HG02852 (cell line): ENCODE measurements at regions not wholly inside any gene's neighbourhood (a gene's known extent, or its start where the extent isn't known, plus 50 kb on each side); places are given as distances from the start of the nearest gene placed in this dataset.

Experiments
- ATAC-seq: cut with Tn5 transposase; IDR thresholded peaks from one replicate; pipeline ENCODE4 v1.9.1; 2021; ENCODE audit warnings: mild to moderate bottlenecking, moderate library complexity; ENCODE audit not compliant: unreplicated experiment

DNA sequence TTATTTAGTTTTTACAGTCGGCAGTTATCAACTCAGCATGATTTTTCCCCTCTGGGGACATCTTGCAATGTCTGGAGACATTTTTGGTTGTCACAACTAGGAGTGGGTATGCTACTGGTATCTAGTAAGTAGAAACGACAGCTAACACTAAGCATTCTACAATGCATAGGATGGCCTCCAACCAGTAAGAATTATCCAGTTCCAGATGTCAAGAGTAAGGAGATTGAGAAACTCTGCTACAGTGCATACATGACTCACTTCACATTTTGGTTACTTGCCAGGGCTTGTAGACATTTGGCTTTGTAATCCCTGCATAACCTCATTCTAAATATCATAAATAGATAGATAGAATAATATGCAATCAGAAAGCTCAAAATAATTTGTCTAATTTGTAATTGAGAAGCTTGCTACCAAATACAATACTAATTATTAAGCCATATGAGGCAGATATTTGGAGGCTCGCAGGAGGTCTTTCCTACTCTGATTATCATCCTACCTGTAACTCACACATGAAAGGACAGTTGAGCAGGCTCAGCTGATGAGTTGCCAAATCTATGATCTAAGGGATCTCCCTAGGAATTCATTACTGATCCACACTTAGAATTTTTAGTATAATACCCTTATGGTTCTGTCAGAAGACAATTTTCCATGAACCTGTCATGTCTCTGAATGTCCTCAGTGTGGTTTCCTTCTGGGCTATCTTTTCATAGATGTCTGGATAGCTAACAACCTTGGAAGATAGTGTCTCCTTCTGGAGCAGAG is 346.9 kb upstream of the TLE4 start:
- ATAC-seq = no peak

GRCh38 chr9:79233542-79233941 is 338.2 kb upstream of the TLE4 start:
- no peak for ATAC-seq

DNA sequence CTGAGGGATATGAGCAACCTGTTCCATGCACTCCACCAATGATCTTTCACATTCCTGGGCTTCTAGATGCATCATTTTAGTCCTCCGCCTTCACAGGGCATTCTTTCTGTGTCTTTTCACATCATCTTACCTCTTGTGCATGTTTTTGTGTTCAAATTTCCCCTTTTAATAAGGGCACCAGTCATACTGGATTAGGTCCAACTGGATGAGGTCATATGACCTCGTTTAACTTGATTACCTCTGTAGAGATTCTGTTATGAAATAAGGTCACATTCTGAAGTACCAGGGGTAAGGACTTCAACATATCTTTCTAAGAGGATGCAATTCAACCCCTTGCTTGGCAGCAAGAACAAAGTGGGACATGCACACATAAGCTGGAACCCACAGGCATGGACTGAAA is 335.3 kb upstream of the TLE4 start:
- ATAC-seq = no peak

DNA sequence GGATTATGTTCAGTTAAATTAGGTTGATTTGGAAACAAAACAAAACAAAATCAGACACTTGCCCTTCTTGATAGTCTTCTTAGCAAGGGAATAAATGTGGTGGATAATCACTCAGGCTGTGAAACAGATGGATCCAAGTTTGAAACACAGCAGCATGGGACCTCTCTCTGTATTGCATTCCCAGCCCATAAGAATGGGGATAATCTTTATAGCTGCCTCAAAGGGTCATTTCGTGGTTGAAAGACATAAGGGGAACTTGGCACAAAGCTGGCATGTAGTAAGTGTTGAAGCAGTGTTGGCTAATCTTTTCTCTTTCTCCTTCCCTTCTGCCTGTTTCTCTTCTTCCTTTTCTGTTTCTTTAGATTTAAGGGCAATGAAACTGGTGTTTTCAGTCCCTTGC is 333.9 kb upstream of the TLE4 start:
- ATAC-seq = no peak

DNA sequence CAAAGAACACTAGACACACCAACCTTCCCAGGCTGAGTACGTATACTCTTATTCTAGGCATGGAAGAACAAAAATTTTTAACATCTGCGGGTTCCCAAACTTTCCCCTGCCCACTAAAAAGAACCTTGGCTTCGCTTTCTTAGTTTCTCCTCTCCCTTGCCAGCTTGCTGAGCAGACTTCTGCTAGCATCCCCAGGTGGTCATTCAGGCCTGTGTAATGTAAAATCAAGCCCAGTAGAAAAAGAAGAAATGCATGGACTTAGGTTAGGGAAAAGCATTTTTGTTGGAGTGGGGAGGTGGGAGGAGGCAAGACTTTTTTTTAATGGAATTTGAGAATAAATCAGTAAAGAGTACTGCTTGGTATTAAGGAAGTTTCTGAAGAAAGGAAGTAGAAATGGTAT is 331.0 kb upstream of the TLE4 start:
- ATAC-seq = no peak

GRCh38 chr9:79242489-79242888 is 329.3 kb upstream of the TLE4 start:
- ATAC-seq = no peak

DNA sequence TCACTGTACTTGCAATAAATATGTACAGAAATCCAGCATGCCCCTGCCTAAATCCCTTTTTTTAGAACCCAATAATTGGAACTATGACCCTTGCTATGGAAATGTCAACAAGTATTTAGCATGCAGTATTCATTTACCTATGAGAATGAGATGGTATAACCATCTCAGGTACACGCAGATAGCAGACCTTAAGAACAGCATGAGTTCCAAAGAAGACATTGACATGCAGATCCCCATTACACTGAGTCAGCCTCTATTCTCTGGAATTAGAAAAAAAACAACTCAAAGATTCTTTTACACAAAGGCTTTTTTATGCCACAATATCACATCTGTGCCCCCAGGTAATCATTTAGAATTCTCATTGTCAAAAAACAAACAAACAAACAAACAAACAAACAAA is 325.6 kb upstream of the TLE4 start:
- ATAC-seq = no peak

GRCh38 chr9:79247021-79247420 is 324.7 kb upstream of the TLE4 start:
- no peak for ATAC-seq

DNA sequence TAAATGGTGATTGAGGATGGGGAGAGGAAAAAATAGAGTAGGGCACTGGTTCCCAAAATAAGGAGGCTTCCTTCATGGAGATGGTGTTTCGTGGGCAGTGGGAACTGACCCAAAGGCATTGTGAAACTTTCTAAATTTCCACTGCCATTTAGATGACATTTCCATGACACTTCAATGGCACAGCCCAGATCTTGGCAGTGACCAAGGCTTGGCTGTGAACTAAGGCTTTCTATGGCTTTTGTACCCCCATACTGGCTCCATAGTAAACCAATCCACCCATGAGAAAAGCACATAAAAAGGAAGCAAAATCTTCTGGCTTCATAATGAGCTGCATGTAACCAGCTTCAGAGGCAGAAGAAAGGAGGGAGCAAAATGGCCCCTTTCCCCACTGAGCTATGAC is 321.0 kb upstream of the TLE4 start:
- ATAC-seq = no peak

DNA sequence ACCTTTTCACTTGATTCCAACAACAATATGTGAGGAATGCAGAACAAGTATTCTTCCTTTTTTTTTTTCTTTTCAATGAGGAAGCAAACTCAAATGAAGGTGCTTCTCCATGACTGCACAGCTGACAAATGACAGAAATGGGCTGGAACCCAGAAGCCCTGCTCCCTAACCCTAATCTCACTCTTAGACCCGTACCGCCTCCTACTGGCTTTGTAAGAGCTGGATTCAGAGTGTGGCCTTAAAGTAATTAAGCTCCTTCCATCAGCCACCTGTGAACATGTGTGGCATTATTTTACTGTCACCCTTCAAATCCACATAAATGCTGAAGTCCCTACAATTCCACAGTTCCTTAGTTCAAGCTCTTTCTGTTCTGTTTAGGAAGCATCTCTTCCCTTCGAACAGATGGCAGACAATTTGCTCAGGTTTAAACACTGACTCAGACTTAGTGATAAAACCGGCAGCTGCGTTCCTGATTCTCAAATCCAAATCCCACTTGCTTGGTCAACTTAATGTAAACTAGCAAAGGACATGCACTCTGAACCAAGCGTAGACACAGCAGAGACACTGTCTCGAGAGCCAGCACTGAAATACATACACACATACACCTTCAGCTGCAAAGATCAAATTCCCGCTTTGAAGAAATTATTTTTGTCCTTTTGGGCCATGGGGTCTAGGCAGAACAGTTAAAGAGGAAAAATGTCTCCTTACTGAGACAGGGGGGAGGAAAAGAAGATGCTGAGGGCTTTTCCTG is 316.7 kb upstream of the TLE4 start:
- ATAC-seq = no peak

- ATAC-seq = no peak
Observed at GRCh38 chr9:79255651-79256260, 316.0 kb upstream of the TLE4 start.

- ATAC-seq = no peak
Observed at GRCh38 chr9:79256691-79257213, 315.0 kb upstream of the TLE4 start.

GRCh38 chr9:79257228-79257781 is 314.5 kb upstream of the TLE4 start:
- ATAC-seq = no peak

DNA sequence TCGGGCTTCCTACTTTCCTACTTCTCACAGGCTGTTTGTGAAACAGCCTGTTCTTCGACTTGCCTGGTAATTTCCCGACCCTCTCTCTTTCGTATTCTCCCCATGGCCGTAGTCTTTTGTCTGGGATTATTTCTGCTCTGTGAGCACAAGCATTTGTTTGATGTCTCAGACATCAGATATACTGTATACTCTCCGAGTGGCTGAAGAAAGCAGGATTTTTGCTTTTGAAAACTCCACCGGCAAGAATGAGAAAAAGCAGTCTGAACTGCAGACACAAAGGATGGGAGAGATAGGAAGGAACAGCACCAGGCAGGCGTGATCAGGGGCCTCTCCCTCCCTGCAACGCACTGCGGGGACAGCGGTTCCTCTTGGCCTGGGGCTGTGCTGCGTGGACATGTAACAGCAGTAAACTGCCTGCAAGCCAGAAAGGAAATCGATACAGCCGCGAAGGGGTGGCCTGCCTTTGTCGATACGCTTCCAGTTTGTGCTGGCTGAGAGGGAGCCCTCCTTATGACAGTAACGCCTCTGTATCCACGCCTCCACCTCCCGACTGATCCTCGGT is 313.9 kb upstream of the TLE4 start:
- no peak for ATAC-seq

DNA sequence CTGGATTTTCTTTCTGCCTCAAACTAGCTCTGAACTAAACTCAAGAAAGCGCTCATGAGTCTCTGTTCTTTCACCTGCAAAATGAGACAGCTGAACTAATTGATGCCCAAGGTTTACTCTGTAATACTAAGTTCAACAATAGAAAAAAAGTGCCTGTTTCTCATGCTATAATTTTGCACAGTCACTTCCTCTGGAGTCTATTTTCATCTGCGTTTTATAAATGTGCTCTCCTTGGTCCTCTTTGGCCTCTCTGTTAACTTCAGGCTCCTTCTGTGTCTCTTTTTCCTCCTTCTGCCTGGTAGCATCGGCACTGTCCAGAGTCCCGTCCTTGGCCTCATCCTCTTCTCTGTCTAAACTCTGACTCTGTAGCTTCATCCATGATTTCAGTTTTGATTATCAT is 311.9 kb upstream of the TLE4 start:
- ATAC-seq = no peak

DNA sequence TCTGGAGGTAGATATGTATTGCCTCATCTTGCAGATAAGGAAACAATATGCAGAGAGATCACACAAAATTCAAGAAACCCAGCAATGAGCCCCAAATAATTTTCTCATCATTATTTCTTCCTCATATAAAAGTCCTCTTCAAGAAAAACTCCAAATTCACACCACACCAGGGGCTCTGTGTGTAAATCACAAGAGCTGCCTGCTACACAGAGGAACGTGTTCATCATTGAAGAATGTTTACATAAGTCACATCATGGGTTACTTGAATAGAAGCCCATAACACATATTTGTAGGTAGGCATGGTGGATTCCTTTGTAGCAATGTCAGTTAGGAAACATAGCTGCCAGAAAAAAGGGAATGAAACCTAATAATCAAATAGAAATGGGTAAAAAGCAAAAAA is 308.1 kb upstream of the TLE4 start:
- ATAC-seq = no peak

DNA sequence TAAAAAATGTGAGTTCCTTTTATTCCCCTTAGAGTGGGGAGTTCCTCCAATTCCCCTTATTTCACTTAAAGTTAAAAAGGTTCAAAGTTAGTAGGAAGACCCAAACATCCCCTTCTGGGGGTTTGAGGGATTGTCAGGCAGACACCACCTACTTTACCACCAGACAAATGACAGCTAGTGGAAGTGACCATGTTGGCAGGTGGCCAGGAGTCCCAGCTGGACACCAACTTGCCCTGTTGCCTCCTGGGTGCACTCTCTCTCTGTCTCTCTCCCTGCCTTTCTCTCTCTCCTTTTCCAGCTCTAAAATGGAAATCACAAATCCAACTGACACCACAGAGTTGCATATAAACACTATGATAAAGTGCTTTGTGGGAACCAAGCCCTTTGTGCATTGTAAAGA is 307.7 kb upstream of the TLE4 start:
- ATAC-seq = no peak

DNA sequence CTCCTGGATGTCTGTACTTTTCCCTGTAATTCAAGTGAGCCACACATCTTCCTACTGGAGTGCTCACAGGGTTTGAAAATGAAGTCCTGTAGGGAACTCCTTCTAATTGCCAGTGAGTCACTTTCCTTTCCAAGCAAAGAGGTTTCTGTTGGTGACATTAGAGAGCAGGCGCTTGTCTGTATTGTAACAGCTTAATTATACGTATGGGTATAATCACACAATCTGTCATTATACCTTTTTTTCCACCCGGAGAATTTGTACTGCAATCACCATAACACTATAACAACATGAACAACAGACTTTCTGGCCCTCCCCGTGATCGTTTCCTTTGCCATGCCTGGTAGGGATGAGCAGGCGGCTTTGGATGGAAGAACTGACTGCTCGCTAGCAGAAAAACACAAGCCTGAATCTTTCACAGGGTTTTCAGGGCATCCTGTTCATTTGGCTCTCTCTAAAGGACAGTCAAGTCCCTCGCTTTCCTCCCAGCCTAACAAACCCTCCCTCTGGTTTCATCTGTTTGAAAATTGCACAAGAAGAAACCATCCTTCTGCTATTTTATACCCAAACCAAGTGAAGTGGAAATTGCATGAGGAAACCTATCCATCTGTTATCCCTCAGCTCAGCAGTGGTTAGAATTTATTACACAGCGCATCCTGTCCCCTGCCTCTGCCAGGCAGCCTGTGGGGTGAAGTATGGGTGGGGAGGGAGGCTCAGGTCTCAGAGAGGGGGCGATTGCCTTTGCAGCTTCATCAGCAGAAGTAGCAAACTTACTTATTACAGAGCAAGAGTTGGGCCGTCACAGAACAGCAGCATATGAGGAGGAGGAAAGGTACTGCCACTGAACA is 307.0 kb upstream of the TLE4 start:
- ATAC-seq = no peak

DNA sequence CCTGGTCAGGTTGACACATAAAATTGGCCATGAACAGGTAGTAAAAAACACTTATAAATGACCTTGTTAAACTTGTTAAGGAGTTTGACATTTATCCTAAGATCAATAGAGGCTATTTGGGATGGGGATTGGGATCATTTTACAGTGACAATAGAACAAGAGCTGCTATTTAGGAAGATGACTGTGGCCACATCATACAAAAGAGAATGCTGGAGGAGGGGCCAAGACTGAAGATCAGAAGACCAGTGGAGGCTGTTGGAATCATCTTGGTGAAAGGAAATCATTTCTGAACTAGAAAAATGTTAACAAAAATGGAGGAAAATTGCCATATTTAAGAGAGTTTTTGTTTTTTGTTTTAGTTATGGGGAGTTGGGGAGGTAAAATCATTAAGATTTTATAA is 304.8 kb upstream of the TLE4 start:
- no peak for ATAC-seq

DNA sequence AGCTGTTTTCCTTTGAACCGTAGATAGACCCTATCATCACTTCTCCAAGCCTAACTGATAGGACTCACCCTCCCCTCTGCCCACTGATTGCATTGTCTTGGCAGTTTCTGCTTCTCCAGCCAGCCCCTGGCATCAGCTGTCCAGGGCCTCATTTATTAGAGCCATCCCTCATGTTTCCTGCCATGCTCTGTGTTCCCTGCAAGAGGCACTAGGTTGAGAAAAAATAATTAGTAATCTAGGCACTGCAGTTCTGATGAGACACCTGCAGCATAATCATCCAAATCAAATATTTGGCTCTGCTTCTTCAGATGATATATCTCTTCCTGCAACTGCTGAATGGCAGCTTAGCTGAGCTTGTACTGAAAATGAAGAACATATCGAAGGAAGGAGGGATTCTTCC is 303.0 kb upstream of the TLE4 start:
- no peak for ATAC-seq
